Neuronal stem cell (in vitro differentiated cells): ENCODE measurements at regions not wholly inside any gene's neighbourhood (a gene's known extent, or its start where the extent isn't known, plus 50 kb on each side); places are given as distances from the start of the nearest gene placed in this dataset.
"Not testable (repeated sequence)": the region's sequence is repeated elsewhere in the genome, so short reads cannot be mapped to it uniquely, and the experiment has no call there.

ENCODE experiments used
- DNase-seq: peaks from one replicate; pipeline ENCODE4 v3.0.0-alpha.2; 2013; ENCODE audit warnings: low spot score
- H2AFZ ChIP-seq: one replicate; pipeline ENCODE4 v1.6.1; 2013; ENCODE audit warnings: mild to moderate bottlenecking, low read length, inconsistent platforms
- H2AK5ac ChIP-seq: 2 replicates; pipeline ENCODE4 v1.6.1; 2013; ENCODE audit warnings: low read depth, mild to moderate bottlenecking, inconsistent platforms, low read length, moderate library complexity, mixed read lengths
- H2BK120ac ChIP-seq: 2 replicates; pipeline ENCODE4 v1.6.1; 2013; ENCODE audit warnings: low read depth, mild to moderate bottlenecking, inconsistent platforms, low read length, moderate library complexity, mixed read lengths
- H2BK12ac ChIP-seq: one replicate; pipeline ENCODE4 v1.6.1; 2013; ENCODE audit warnings: low read length, inconsistent platforms
- H2BK15ac ChIP-seq: 2 replicates; pipeline ENCODE4 v1.6.1; 2013; ENCODE audit warnings: mild to moderate bottlenecking, low read length, inconsistent platforms, mixed read lengths
- H2BK5ac ChIP-seq: one replicate; pipeline ENCODE4 v1.6.1; 2013; ENCODE audit warnings: inconsistent platforms, mild to moderate bottlenecking, low read length, moderate library complexity
- H3K14ac ChIP-seq: one replicate; pipeline ENCODE4 v1.6.1; 2013; ENCODE audit warnings: low read length, inconsistent platforms
- H3K18ac ChIP-seq: 2 replicates; pipeline ENCODE4 v1.6.1; 2013; ENCODE audit warnings: low read length, inconsistent platforms
- H3K23ac ChIP-seq: 2 replicates; pipeline ENCODE4 v1.6.1; 2013; ENCODE audit warnings: low read depth, mild to moderate bottlenecking, mixed read lengths, low read length, inconsistent platforms; ENCODE audit not compliant: poor library complexity
- H3K27ac ChIP-seq: replicated peaks from 3 replicates; pipeline ENCODE4 v1.5.1; 2013; ENCODE audit warnings: low read length, inconsistent platforms
- H3K27me3 ChIP-seq, 3 experiments: 2 replicates each; pipeline ENCODE4 v1.6.1; 2013; ENCODE audit warnings: low read length in 3 of 3, mild to moderate bottlenecking in 2 of 3, inconsistent platforms in 1 of 3, low read depth in 1 of 3, mixed read lengths in 1 of 3, moderate library complexity in 1 of 3; ENCODE audit not compliant: control insufficient read depth in 3 of 3, insufficient read depth in 3 of 3
- H3K36me3 ChIP-seq, 2 donors: replicated peaks in 1 of 2; 2 replicates each; pipeline ENCODE4 v1.6.1; 2013; ENCODE audit warnings: low read length in 2 of 2; ENCODE audit not compliant: control insufficient read depth in 2 of 2, insufficient read depth in 2 of 2
- H3K4ac ChIP-seq: 2 replicates; pipeline ENCODE4 v1.6.1; 2013; ENCODE audit warnings: inconsistent platforms, mild to moderate bottlenecking, low read length, moderate library complexity
- H3K4me1 ChIP-seq, 2 donors: 1 replicate in 1 of 2; 2 replicates in 1 of 2; pipeline ENCODE4 v1.6.1; 2013; ENCODE audit warnings: low read length in 2 of 2, low read depth in 1 of 2; ENCODE audit not compliant: control insufficient read depth in 2 of 2, insufficient read depth in 1 of 2
- H3K4me2 ChIP-seq: one replicate; pipeline ENCODE4 v1.6.1; 2013; ENCODE audit warnings: mild to moderate bottlenecking, low read length, inconsistent platforms; ENCODE audit not compliant: insufficient read depth, poor library complexity, severe bottlenecking
- H3K4me3 ChIP-seq, 2 donors: 2 replicates each; pipeline ENCODE4 v1.5.1; 2013; ENCODE audit warnings: low read length in 2 of 2, mild to moderate bottlenecking in 2 of 2, inconsistent platforms in 1 of 2, moderate library complexity in 1 of 2
- H3K79me1 ChIP-seq: one replicate; pipeline ENCODE4 v1.6.1; 2013; ENCODE audit warnings: low read depth, mild to moderate bottlenecking, inconsistent platforms, low read length, moderate library complexity
- H3K9ac ChIP-seq: one replicate; pipeline ENCODE4 v1.6.1; 2013; ENCODE audit warnings: mild to moderate bottlenecking, low read depth, low read length, inconsistent platforms; ENCODE audit not compliant: poor library complexity
- H3K9me3 ChIP-seq, 2 donors: replicated peaks in 1 of 2; 2 replicates each; pipeline versions ENCODE3 to v1.6.1; 2013; ENCODE audit warnings: low read length in 2 of 2, mild to moderate bottlenecking in 2 of 2, inconsistent platforms in 1 of 2, low read depth in 1 of 2, mixed read lengths in 1 of 2, moderate library complexity in 1 of 2; ENCODE audit not compliant: control insufficient read depth in 2 of 2, insufficient read depth in 1 of 2
- H4K8ac ChIP-seq: one replicate; pipeline ENCODE4 v1.6.1; 2013; ENCODE audit warnings: low read depth, mild to moderate bottlenecking, inconsistent platforms, low read length, moderate library complexity
- H4K91ac ChIP-seq: one replicate; pipeline ENCODE4 v1.6.1; 2013; ENCODE audit warnings: low read length, low read depth, mild to moderate bottlenecking, inconsistent platforms; ENCODE audit not compliant: poor library complexity
- WGBS, 2 donors: extraction: QIAGEN DNeasy Blood & Tissue Kit; methylation state at CpG; one replicate each; pipeline ENCODE4 v1.1.7; 2013; ENCODE audit warnings: missing lambda C conversion rate in 2 of 2, mixed read lengths in 1 of 2; ENCODE audit not compliant: insufficient read length in 2 of 2, insufficient replicate concordance in 1 of 2; ENCODE audit errors: extremely low coverage in 2 of 2; 5-methylcytosine and 5-hydroxymethylcytosine counted together

DNA sequence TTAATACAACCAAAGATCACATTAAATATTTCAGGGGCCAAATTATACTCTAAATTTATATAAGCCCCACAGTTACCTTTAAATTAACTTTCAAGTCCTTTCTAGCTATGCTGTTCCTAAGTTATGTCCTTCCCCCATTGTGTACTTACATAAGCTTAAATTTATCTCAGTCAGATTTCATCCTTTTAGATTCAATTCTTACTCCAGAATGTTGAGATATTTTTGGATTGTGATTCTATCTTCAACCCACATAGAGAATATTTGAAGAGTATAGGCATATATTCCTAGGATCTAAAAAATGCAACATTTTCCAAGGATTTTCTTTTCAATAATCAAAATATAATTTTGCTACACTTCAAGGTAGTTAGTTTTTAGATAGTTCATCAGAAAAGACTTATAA, 242.8 kb downstream of the KCNE4 start:
- no peak overlapping the region for H2BK5ac ChIP-seq
- H2BK120ac ChIP-seq, result no peak overlapping the region
- H3K27ac ChIP-seq, result no peak overlapping the region
- H3K36me3 ChIP-seq, result no peaks in the 10 kb centered on the region
- no peak overlapping the region for H2AFZ ChIP-seq
- no peak overlapping the region for H2BK12ac ChIP-seq
- no peak overlapping the region for H3K4me3 ChIP-seq
- H3K27me3 ChIP-seq, result no peaks in the 10 kb centered on the region
- H3K79me1 ChIP-seq, result no peaks in the 10 kb centered on the region
- H3K18ac ChIP-seq, result no peak overlapping the region
- H4K8ac ChIP-seq, result no peak overlapping the region
- no peak overlapping the region for H3K14ac ChIP-seq
- no peak overlapping the region for H4K91ac ChIP-seq
- no peak overlapping the region for H3K4me2 ChIP-seq
- DNase-seq, result no peak
- H3K9me3 ChIP-seq, result no peaks in the 10 kb centered on the region
- H3K23ac ChIP-seq, result no peak overlapping the region
- no peak overlapping the region for H2BK15ac ChIP-seq
- H2AK5ac ChIP-seq, result no peak overlapping the region
- peaks cover 0 to 2% of the 10 kb centered on the region in 2 donors for H3K4me1 ChIP-seq
- no peak overlapping the region for H3K4ac ChIP-seq
- no peak overlapping the region for H3K9ac ChIP-seq

- Histone ChIP-seq H2BK120ac (no peak overlapping the region), H3K27me3 (no peaks in the 10 kb centered on the region), H3K14ac (no peak overlapping the region), H2AK5ac (no peak overlapping the region), H3K4me3 (no peak overlapping the region), H3K18ac (no peak overlapping the region), H3K4me1 (peaks cover 0 to 2% of the 10 kb centered on the region in 2 donors), H3K9ac (no peak overlapping the region), H3K36me3 (no peaks in the 10 kb centered on the region), H4K91ac (no peak overlapping the region), H3K27ac (no peak overlapping the region), H3K4me2 (no peak overlapping the region), H2BK15ac (no peak overlapping the region), H3K23ac (no peak overlapping the region), H2AFZ (no peak overlapping the region), H3K4ac (no peak overlapping the region), H3K9me3 (no peaks in the 10 kb centered on the region), H2BK5ac (no peak overlapping the region), H3K79me1 (no peaks in the 10 kb centered on the region), H4K8ac (no peak overlapping the region), H2BK12ac (no peak overlapping the region)
- DNase-seq, result no peak
These were observed 245.8 kb downstream of the KCNE4 start for GRCh38 chr2:223297788-223298187.

DNA sequence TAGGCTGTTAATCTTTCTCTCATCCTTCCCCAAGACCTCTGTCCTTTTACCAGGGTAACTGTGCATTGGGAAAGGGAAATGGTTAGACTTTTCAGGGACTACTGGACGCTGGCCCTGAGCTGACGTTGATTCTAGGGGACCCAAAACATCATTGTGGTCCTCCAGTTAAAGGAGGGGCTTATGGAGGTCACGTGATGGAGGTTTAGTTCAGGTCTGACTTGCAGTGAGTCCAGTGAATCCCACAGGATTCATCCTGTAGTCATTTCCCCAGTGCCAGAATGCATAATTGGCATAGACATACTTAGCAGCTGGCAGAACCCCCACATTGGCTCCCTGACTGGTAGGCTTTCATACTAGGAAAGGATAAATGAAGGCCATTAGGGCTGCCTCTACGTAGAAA, 246.3 kb downstream of the KCNE4 start:
- H3K9me3 ChIP-seq, H2BK120ac ChIP-seq, H3K4me1 ChIP-seq, H3K9ac ChIP-seq, H3K36me3 ChIP-seq, H3K4me3 ChIP-seq, H2AK5ac ChIP-seq, H2BK15ac ChIP-seq, H3K14ac ChIP-seq, H2BK12ac ChIP-seq, H4K91ac ChIP-seq, H3K4me2 ChIP-seq, H2AFZ ChIP-seq, H2BK5ac ChIP-seq, H3K27me3 ChIP-seq, H3K4ac ChIP-seq, H3K79me1 ChIP-seq, H4K8ac ChIP-seq, H3K23ac ChIP-seq, H3K27ac ChIP-seq, H3K18ac ChIP-seq, DNase-seq: not testable (repeated sequence)
- no CpG with 5 or more reads among the region's 4 CpGs for WGBS, 2 donors

GRCh38 chr2:223300326-223300725, 248.3 kb downstream of the KCNE4 start:
- H3K27me3 ChIP-seq, result no peaks in the 10 kb centered on the region
- no peak overlapping the region for H4K91ac ChIP-seq
- no peak overlapping the region for H3K4me2 ChIP-seq
- no peak overlapping the region for H3K4ac ChIP-seq
- H3K79me1 ChIP-seq, result no peaks in the 10 kb centered on the region
- no peak overlapping the region for H3K18ac ChIP-seq
- H2BK5ac ChIP-seq, result no peak overlapping the region
- H3K4me1 ChIP-seq, result peaks cover 0 to 2% of the 10 kb centered on the region in 2 donors
- H2AFZ ChIP-seq, result no peak overlapping the region
- no peak overlapping the region for H2BK15ac ChIP-seq
- H3K14ac ChIP-seq, result no peak overlapping the region
- H3K27ac ChIP-seq, result no peak overlapping the region
- H2BK120ac ChIP-seq, result no peak overlapping the region
- H4K8ac ChIP-seq, result no peak overlapping the region
- no peak overlapping the region for H3K4me3 ChIP-seq
- H3K9ac ChIP-seq, result no peak overlapping the region
- no CpG with 5 or more reads among the region's 4 CpGs for WGBS, 2 donors
- H3K9me3 ChIP-seq, result no peaks in the 10 kb centered on the region
- H2BK12ac ChIP-seq, result no peak overlapping the region
- no peak overlapping the region for H3K23ac ChIP-seq
- no peaks in the 10 kb centered on the region for H3K36me3 ChIP-seq
- no peak for DNase-seq
- no peak overlapping the region for H2AK5ac ChIP-seq
